ENCODE measurements at regions not wholly inside any gene's neighbourhood (a gene's known extent, or its start where the extent isn't known, plus 50 kb on each side); places are given as distances from the start of the nearest gene placed in this dataset.
"Not testable (repeated sequence)": the region's sequence is repeated elsewhere in the genome, so short reads cannot be mapped to it uniquely, and the experiment has no call there.

- no peak for DNase-seq
Measured at GRCh38 chr14:53448682-53449081, 295.6 kb upstream of the DDHD1 start.

GRCh38 chr14:53444677-53445312 lies 291.7 kb upstream of the DDHD1 start:
- no peak for DNase-seq

- DNase-seq, result no peak
Measured at GRCh38 chr14:53441789-53442188, 288.7 kb upstream of the DDHD1 start.

GRCh38 chr14:53437858-53438257 lies 284.7 kb upstream of the DDHD1 start:
- DNase-seq, result no peak

- peak; percentile 20 for DNase-seq
Measured at GRCh38 chr14:53432378-53432802, 279.3 kb upstream of the DDHD1 start.

- no peak for DNase-seq
Measured at GRCh38 chr14:53430870-53431269, 277.7 kb upstream of the DDHD1 start.

GRCh38 chr14:53412819-53413675 lies 259.9 kb upstream of the DDHD1 start:
- no peak for DNase-seq

GRCh38 chr14:53411125-53411524 lies 258.0 kb upstream of the DDHD1 start:
- DNase-seq, result no peak

GRCh38 chr14:53409969-53410368 lies 256.8 kb upstream of the DDHD1 start:
- no peak for DNase-seq

- DNase-seq, result no peak
Measured at GRCh38 chr14:53409289-53409688, 256.2 kb upstream of the DDHD1 start.

- DNase-seq, result no peak
Measured at GRCh38 chr14:53408175-53408879, 255.2 kb upstream of the DDHD1 start.

- DNase-seq, result no peak
Measured at GRCh38 chr14:53406519-53406918, 253.4 kb upstream of the DDHD1 start.

GRCh38 chr14:53401646-53402045 lies 248.5 kb upstream of the DDHD1 start:
- DNase-seq, result no peak

GRCh38 chr14:53399057-53399456 lies 245.9 kb upstream of the DDHD1 start:
- DNase-seq, result no peak

- DNase-seq, result no peak
Measured at GRCh38 chr14:53398616-53399015, 245.5 kb upstream of the DDHD1 start.

- DNase-seq, result not testable (repeated sequence)
Measured at GRCh38 chr14:53395267-53395666, 242.1 kb upstream of the DDHD1 start.

GRCh38 chr14:53391631-53392285 lies 238.6 kb upstream of the DDHD1 start:
- no peak for DNase-seq

GRCh38 chr14:53391156-53391555 lies 238.0 kb upstream of the DDHD1 start:
- no peak for DNase-seq

- no peak for DNase-seq
Measured at GRCh38 chr14:53390008-53390407, 236.9 kb upstream of the DDHD1 start.

- no peak for DNase-seq
Measured at GRCh38 chr14:53389202-53389601, 236.1 kb upstream of the DDHD1 start.

- no peak for DNase-seq
Measured at GRCh38 chr14:53386362-53386761, 233.2 kb upstream of the DDHD1 start.

- DNase-seq, result no peak
Measured at GRCh38 chr14:53384536-53384935, 231.4 kb upstream of the DDHD1 start.

- no peak for DNase-seq
Measured at GRCh38 chr14:53384073-53384472, 230.9 kb upstream of the DDHD1 start.
